IMR-90 (cell line): ENCODE measurements at regions not wholly inside any gene's neighbourhood (a gene's known extent, or its start where the extent isn't known, plus 50 kb on each side); places are given as distances from the start of the nearest gene placed in this dataset.

Source experiments
- ATAC-seq: fragments of 200-7000 bp; cut with Tn5 transposase; 2 replicates; pipeline ENCODE4 v1.9.1; 2020; ENCODE audit warnings: low read depth, mild to moderate bottlenecking, moderate library complexity
- BruUV-seq: library from RNA; stranded (reverse); fragments of 400-500 nt; replicated peaks from 2 replicates; lab custom pipeline; 2021; lab: Mats Ljungman, UMichigan
- CTCF ChIA-PET: fragments of 300-600 bp; formaldehyde crosslinking; extraction: SDS; loops from one replicate; lab custom pipeline; 2021; ENCODE audit warnings: antibody characterized with exemption; lab: Yijun Ruan, JAX
- POLR2A ChIA-PET: fragments of 300-600 bp; sonication (Branson Sonifier 250); formaldehyde crosslinking; loops from one replicate; lab custom pipeline; 2022; ENCODE audit warnings: antibody characterized with exemption; ENCODE audit not compliant: unreplicated experiment; lab: Charles Lee
- DNase-seq: peaks from one replicate; pipeline ENCODE4 v3.0.0; 2013
- H2AFZ ChIP-seq: replicated peaks from 2 replicates; pipeline ENCODE3; 2013; ENCODE audit warnings: low read length, mild to moderate bottlenecking; ENCODE audit not compliant: poor library complexity
- H2AK5ac ChIP-seq: 2 replicates; pipeline ENCODE4 v1.6.1; 2013; ENCODE audit warnings: low read depth, low read length, inconsistent platforms
- H2AK9ac ChIP-seq: replicated peaks from 2 replicates; pipeline ENCODE3; 2013; ENCODE audit warnings: mild to moderate bottlenecking, low read depth, low read length, moderate library complexity; ENCODE audit not compliant: poor library complexity
- H2BK120ac ChIP-seq: 2 replicates; pipeline ENCODE4 v1.6.1; 2013; ENCODE audit warnings: low read depth, low read length, inconsistent platforms
- H2BK15ac ChIP-seq: 3 replicates; pipeline ENCODE4 v1.6.1; 2013; ENCODE audit warnings: low read depth, low read length, inconsistent platforms
- H2BK20ac ChIP-seq: 2 replicates; pipeline ENCODE4 v1.6.1; 2013; ENCODE audit warnings: low read depth, mild to moderate bottlenecking, inconsistent platforms, low read length, moderate library complexity
- H2BK5ac ChIP-seq: 2 replicates; pipeline ENCODE4 v1.6.1; 2013; ENCODE audit warnings: mild to moderate bottlenecking, low read depth, low read length, inconsistent platforms; ENCODE audit not compliant: poor library complexity, severe bottlenecking
- H3K14ac ChIP-seq: replicated peaks from 2 replicates; pipeline ENCODE4 v1.6.1; 2013; ENCODE audit warnings: low read depth, low read length, inconsistent platforms
- H3K18ac ChIP-seq: 2 replicates; pipeline ENCODE4 v1.6.1; 2013; ENCODE audit warnings: low read depth, low read length, control low read depth
- H3K23ac ChIP-seq: 2 replicates; pipeline ENCODE4 v1.6.1; 2013; ENCODE audit warnings: low read depth, low read length, inconsistent platforms
- H3K27ac ChIP-seq: 2 replicates; pipeline ENCODE4 v1.5.1; 2013; ENCODE audit warnings: mild to moderate bottlenecking, control low read depth, low read length; ENCODE audit not compliant: insufficient read depth
- H3K27me3 ChIP-seq: 2 replicates; pipeline ENCODE4 v1.6.1; 2013; ENCODE audit warnings: low read length; ENCODE audit not compliant: control insufficient read depth, insufficient read depth
- H3K36me3 ChIP-seq: 2 replicates; pipeline ENCODE4 v1.6.1; 2013; ENCODE audit warnings: low read length, mixed read lengths; ENCODE audit not compliant: control insufficient read depth, insufficient read depth
- H3K4ac ChIP-seq: 2 replicates; pipeline ENCODE4 v1.6.1; 2013; ENCODE audit warnings: low read depth, low read length, inconsistent platforms
- H3K4me1 ChIP-seq: 2 replicates; pipeline ENCODE4 v1.6.1; 2013; ENCODE audit warnings: low read length, mixed read lengths; ENCODE audit not compliant: control insufficient read depth, insufficient read depth
- H3K4me2 ChIP-seq: 2 replicates; pipeline ENCODE4 v1.6.1; 2013; ENCODE audit warnings: low read depth, mild to moderate bottlenecking, control low read depth, low read length, moderate library complexity
- H3K4me3 ChIP-seq: 2 replicates; pipeline ENCODE4 v1.5.1; 2013; ENCODE audit warnings: low read depth, mild to moderate bottlenecking, control low read depth, low read length, moderate library complexity; ENCODE audit not compliant: insufficient read depth
- H3K56ac ChIP-seq: 2 replicates; pipeline ENCODE4 v1.6.1; 2013; ENCODE audit warnings: low read length, inconsistent platforms; ENCODE audit not compliant: insufficient read depth; ENCODE audit errors: extremely low read depth
- H3K79me1 ChIP-seq, 2 experiments: 2 replicates each; pipeline ENCODE4 v1.6.1; 2013; ENCODE audit warnings: low read length in 2 of 2, inconsistent platforms in 1 of 2, low read depth in 1 of 2
- H3K9ac ChIP-seq: 2 replicates; pipeline ENCODE4 v1.6.1; 2013; ENCODE audit warnings: low read depth, low read length, control low read depth
- H3K9me1 ChIP-seq: 2 replicates; pipeline ENCODE4 v1.6.1; 2013; ENCODE audit warnings: low read length, inconsistent platforms; ENCODE audit not compliant: insufficient read depth
- H3K9me3 ChIP-seq: 2 replicates; pipeline ENCODE4 v1.6.1; 2013; ENCODE audit warnings: low read length; ENCODE audit not compliant: control insufficient read depth, insufficient read depth
- H4K20me1 ChIP-seq: 2 replicates; pipeline ENCODE4 v1.6.1; 2013; ENCODE audit warnings: low read length, inconsistent platforms; ENCODE audit not compliant: insufficient read depth
- H4K5ac ChIP-seq: 2 replicates; pipeline ENCODE4 v1.6.1; 2013; ENCODE audit warnings: mild to moderate bottlenecking, low read depth, low read length, control low read depth
- H4K8ac ChIP-seq, 2 experiments: 2 replicates each; pipeline ENCODE4 v1.6.1; 2013; ENCODE audit warnings: low read depth in 2 of 2, low read length in 2 of 2, control low read depth in 1 of 2, inconsistent platforms in 1 of 2
- H4K91ac ChIP-seq: 2 replicates; pipeline ENCODE4 v1.6.1; 2013; ENCODE audit warnings: low read depth, low read length, inconsistent platforms; ENCODE audit not compliant: insufficient read depth
- BHLHE40 ChIP-seq: fragments of 150-350 bp; IDR thresholded peaks from 2 replicates; pipeline ENCODE4 v1.6.1; 2016; ENCODE audit warnings: mild to moderate bottlenecking, low read depth, low read length
- CHD1 ChIP-seq: IDR thresholded peaks from 2 replicates; pipeline ENCODE4 v1.6.1; 2012; ENCODE audit warnings: low read depth, low read length, improper control_type of control experiment
- ELK1 ChIP-seq: fragments of 150-350 bp; IDR thresholded peaks from 2 replicates; pipeline ENCODE4 v1.6.1; 2016; ENCODE audit warnings: low read depth, mild to moderate bottlenecking, low read length, moderate library complexity, borderline replicate concordance
- FOS ChIP-seq: fragments of 150-350 bp; IDR thresholded peaks from 2 replicates; pipeline ENCODE4 v1.6.1; 2016; ENCODE audit warnings: low read depth, low read length
- MAFK ChIP-seq: IDR thresholded peaks from 2 replicates; pipeline ENCODE4 v1.6.1; 2012; ENCODE audit warnings: low read depth, low read length, improper control_type of control experiment
- POLR2A ChIP-seq: IDR thresholded peaks from 2 replicates; pipeline ENCODE4 v1.6.1; 2012; ENCODE audit warnings: mild to moderate bottlenecking, low read depth, low read length
- RAD21 ChIP-seq: IDR thresholded peaks from 2 replicates; pipeline ENCODE4 v1.6.1; 2012; ENCODE audit warnings: low read length, improper control_type of control experiment
- RCOR1 ChIP-seq: IDR thresholded peaks from 2 replicates; pipeline ENCODE4 v1.6.1; 2012; ENCODE audit warnings: mild to moderate bottlenecking, low read length, improper control_type of control experiment; ENCODE audit not compliant: insufficient replicate concordance
- RFX5 ChIP-seq: IDR thresholded peaks from 2 replicates; pipeline ENCODE4 v1.8.0; 2012; ENCODE audit warnings: low read depth, mild to moderate bottlenecking, low read length, moderate library complexity
- USF2 ChIP-seq: fragments of 150-350 bp; IDR thresholded peaks from 2 replicates; pipeline ENCODE4 v1.6.1; 2017; ENCODE audit warnings: mild to moderate bottlenecking, antibody characterized with exemption, low read length, low read depth
- WGBS, 2 experiments: methylation state at CpG; one replicate each; pipeline versions ENCODE4 v1.1.5 to v1.1.7; 2013; ENCODE audit warnings: missing lambda C conversion rate in 2 of 2; ENCODE audit not compliant: insufficient read length in 1 of 2; ENCODE audit errors: extremely low coverage in 2 of 2; 5-methylcytosine and 5-hydroxymethylcytosine counted together
- dilution Hi-C: fragments of 300-500 bp; cut with HindIII; formaldehyde crosslinking; loops from one replicate; pipeline ENCODE4 v1.14.3; 2018; ENCODE audit warnings: low sequenced_read_pairs; ENCODE audit not compliant: unreplicated experiment
- in situ Hi-C: fragments of 300-500 bp; cut with MboI; formaldehyde crosslinking; loops from 3 replicates; pipeline ENCODE4 v1.14.3; 2019; ENCODE audit warnings: low sequenced_read_pairs, inconsistent platforms, mixed read lengths
- intact Hi-C: fragments of 100-400 bp; cut with micrococcal nuclease; formaldehyde crosslinking; loops from 2 replicates; pipeline ENCODE4 v1.10.0; 2022

GRCh38 chr12:90653040-90653439 lies 301.9 kb downstream of the CCER1 start:
- in situ Hi-C loops (no loop called here), intact Hi-C loops (no loop called here), dilution Hi-C loops (no loop called here)
- 20% methylated on average over 1 of the region's 2 CpGs; no CpG with 5 or more reads in 1 of the 2 experiments for WGBS, 2 experiments
- no peak overlapping the region for H2AFZ ChIP-seq
- H2BK120ac ChIP-seq: no peak overlapping the region
- H4K91ac ChIP-seq: no peak overlapping the region
- H3K4me1 ChIP-seq: no peaks in the 10 kb centered on the region
- H3K27ac ChIP-seq: no peak overlapping the region
- H2AK9ac ChIP-seq: no peak overlapping the region
- no peak overlapping the region for H3K9ac ChIP-seq
- ChIA-PET CTCF (no interaction called here), POLR2A (no interaction called here)
- TF ChIP-seq CHD1 (no peak), POLR2A (no peak), FOS (no peak), USF2 (no peak), ELK1 (no peak), RCOR1 (no peak), RAD21 (no peak), RFX5 (no peak), MAFK (no peak), BHLHE40 (no peak)
- no peak overlapping the region for H2BK20ac ChIP-seq
- no peak overlapping the region for H2AK5ac ChIP-seq
- no peak overlapping the region for H3K4me3 ChIP-seq
- H4K20me1 ChIP-seq: no peaks in the 10 kb centered on the region
- no peak overlapping the region for H3K23ac ChIP-seq
- no peak overlapping the region for H3K18ac ChIP-seq
- H3K79me1 ChIP-seq: no peaks in the 10 kb centered on the region
- no peak overlapping the region for H3K56ac ChIP-seq
- H4K8ac ChIP-seq: no peak overlapping the region
- ATAC-seq: peak; percentile 53; the same call in 1 of the 2 replicates
- no peak overlapping the region for H3K14ac ChIP-seq
- no peaks in the 10 kb centered on the region; the same call in 1 of the 2 replicates for H3K9me1 ChIP-seq
- no peak overlapping the region for H3K4ac ChIP-seq
- H2BK15ac ChIP-seq: no peak overlapping the region
- DNase-seq: peak; percentile 71
- H3K36me3 ChIP-seq: no peaks in the 10 kb centered on the region
- no peak overlapping the region for H2BK5ac ChIP-seq
- no TSS peak for BruUV-seq
- no peak overlapping the region for H3K4me2 ChIP-seq
- H3K9me3 ChIP-seq: no peaks in the 10 kb centered on the region
- no peaks in the 10 kb centered on the region for H3K27me3 ChIP-seq
- no peak overlapping the region for H4K5ac ChIP-seq
